Kasumi-1 (cell line): ENCODE measurements at regions not wholly inside any gene's neighbourhood (a gene's known extent, or its start where the extent isn't known, plus 50 kb on each side); places are given as distances from the start of the nearest gene placed in this dataset.
"Not testable (repeated sequence)": the region's sequence is repeated elsewhere in the genome, so short reads cannot be mapped to it uniquely, and the experiment has no call there.

ENCODE experiments used
- DNase-seq, 2 experiments: peaks; one replicate each; lab custom pipeline; 2025; lab: John Stamatoyannopoulos, UW

- DNase-seq = no peak
Measured at GRCh38 chr5:50898966-50899365, 232.5 kb downstream of the PARP8 start.

GRCh38 chr5:50900952-50901510 lies 234.6 kb downstream of the PARP8 start:
- DNase-seq = no peak

- no peak for DNase-seq
Measured at GRCh38 chr5:50903651-50904050, 237.2 kb downstream of the PARP8 start.

DNA sequence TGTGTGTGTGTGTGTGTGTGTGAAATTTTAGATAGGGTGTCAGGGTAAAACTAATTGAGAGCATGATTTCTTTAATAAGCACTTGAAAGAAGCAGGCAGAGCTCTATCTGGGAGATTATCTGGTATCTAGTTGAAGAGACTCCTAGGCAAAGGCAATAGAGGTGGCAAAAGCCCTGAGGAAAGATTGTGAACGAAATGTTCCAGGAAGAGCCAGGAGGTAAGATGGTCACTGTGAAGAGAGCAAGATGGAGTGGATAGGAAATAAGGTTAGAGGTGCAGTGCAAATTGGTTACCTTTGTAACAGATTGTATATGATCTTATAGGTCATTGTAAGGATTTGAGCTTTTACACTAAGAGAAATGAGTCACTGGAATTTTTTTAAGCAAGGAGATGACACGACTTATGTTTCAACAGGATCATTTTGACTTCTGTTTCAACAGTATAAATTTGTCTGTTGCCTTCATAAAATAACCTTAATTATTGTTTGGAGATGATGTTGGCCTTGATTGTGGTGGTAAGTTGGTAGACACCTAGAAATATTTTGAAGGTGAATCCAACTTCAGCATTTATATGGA lies 239.6 kb downstream of the PARP8 start:
- no peak for DNase-seq

GRCh38 chr5:50920160-50920559 lies 253.7 kb downstream of the PARP8 start:
- not testable (repeated sequence) for DNase-seq

- no peak for DNase-seq
Measured at GRCh38 chr5:50921366-50922133, 255.1 kb downstream of the PARP8 start.

- DNase-seq = not testable (repeated sequence)
Measured at GRCh38 chr5:50922134-50922941, 255.9 kb downstream of the PARP8 start.

- DNase-seq = no peak
Measured at GRCh38 chr5:50922942-50923767, 256.7 kb downstream of the PARP8 start.

DNA sequence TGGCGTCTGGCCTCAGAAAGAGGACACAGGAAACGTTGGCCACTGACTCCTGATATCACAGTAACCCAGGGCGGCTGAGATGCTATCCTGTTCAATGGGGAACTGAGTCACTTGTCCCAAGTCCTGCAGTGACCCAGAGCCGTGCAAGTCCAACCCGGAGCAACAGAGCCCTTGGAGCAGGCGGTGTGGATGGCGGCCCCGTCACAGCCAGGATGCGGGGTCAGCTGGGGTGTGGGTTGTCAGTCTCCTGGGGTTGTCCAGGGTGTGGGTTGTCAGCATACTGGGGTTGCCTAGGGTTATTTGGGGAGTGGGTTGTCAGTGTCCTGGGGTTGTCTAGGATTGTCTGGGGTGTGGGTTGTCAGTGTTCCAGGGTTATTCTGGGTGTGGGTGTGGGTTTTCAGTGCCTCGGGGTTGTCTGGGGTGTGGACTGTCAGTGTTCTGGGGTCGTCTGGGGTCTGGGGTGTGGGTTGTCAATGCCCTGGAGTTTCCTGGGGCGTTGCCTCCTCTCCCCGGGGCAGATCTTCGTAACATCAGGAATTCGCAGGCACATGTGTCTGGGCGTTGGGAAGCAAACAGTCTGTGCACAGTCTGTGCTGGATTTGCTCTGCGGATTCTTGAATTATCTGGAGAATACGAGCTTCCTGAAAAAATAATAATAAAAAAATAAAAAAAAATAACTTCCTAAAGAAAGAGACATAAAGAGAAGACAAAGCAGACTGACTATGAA lies 257.5 kb downstream of the PARP8 start:
- DNase-seq = no peak

DNA sequence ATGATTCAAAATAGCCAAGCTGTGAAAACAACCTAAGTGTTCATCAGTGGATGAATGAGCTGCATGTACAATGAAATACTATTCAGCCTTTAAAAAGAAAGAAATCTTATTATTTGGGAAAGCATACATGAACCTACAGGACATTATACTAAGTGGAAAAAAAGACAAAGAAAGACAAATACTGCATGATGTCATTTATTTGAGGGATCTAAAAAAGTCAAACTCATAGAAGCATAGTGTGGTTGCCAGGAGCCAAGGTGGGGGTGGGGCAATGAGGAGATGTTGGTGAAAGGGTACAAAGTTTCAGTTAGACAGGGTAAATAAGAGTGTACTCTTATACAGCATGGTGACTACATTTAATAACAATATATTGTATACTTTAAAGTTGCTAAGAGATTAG lies 261.5 kb downstream of the PARP8 start:
- DNase-seq = no peak

DNA sequence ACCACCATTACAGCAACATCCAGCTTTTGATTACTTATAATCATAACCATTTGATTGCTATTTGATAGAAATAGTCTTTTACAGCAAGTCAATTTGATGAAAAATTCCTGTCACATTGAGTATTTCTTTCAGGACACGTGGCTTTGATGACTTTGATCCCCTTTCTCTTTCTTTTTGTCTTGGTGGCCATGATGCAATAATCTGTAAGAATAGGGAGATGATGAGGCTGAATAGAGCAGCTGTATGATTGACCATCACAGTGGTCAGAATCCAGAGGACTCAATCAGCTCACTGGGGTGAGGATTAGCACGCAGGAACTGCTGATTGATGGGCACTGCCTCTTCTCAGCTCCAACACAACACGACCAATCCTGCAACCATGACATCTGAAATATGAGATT lies 262.7 kb downstream of the PARP8 start:
- no peak for DNase-seq

DNA sequence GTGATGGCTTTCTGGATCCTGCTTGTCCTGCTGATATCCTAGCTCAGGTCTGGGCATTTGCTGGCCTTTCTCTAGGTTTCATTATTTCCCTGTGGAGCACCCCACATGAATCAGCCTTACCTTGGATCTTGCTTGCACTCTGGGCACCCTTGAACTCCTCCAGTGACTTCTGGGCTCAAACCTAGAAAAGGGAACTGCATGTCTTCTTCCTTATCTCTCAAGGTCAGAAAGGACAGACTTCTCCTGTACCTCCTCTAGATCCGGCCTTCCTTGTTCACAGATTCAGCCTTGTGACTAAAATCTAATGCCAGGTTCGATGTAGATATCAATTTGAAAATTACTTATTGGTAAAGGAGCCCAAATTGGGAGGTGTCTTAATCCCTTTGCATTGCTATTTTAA lies 267.9 kb downstream of the PARP8 start:
- DNase-seq = no peak

- no peak for DNase-seq
Measured at GRCh38 chr5:50945139-50945538, 278.7 kb downstream of the PARP8 start.

DNA sequence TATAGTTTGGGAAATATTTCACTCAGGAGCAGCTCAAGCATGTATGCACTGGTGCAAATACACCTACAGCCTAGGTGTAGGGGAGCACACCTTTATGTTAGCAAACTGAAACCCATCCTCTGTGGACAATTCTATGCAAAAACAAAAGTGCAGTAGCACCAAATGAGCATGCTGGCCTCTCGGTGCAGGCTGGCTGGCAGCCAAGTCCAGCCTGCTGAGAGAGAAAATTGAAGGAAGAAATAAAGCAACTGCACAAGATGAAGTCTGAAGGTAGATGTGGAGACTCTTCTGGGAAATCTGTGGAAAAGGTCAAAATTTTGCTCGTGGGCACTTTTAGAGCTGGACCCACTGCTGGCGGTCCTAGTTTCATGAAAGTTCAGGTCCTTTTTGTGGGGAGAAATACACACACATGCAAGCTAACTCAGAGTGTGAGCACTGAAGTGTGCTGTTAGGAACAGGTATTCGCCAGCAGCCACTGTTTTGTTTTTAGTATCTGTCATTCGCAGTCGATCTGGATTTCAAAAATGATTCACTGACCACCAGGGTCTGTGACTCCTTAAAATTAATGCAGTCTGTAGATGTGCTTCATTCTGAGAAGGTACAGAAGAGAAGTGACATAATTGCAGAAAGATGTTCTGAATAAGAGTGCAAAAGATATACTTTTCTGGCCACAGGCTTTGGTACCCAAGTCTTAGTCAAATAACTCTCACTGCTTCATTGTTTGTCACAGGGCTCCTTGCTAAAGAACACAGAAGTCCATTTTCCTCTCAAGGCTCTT lies 281.7 kb downstream of the PARP8 start:
- DNase-seq = no peak

GRCh38 chr5:50953290-50953689 lies 286.9 kb downstream of the PARP8 start:
- no peak for DNase-seq

DNA sequence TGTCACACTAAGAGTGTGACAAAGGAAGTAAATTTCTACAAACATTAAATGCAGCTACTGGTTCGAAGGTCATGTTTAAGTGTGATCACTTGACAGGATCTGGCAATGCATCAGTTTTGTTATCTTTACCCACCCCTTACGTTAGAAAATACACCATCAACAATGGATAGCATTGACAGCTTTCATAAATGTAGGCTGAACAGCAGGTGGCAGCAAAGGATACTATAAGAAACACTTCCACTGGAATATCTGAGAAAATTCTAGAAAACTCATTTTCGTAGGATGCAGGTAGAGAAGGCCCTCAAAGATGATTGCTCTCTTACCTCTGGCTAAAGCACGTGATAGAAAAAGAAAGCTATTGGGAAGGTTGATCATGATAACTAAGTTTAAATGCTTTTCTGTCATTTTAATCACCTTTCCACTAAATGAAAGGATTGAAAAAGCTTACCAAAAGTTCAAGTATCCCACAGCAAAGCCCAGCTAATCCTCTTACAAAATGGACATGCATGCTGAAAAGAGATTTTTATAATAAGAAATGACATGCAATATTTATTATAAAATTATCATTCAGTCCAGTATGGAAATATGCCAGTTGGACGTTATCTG lies 292.5 kb downstream of the PARP8 start:
- peak; percentile 57 to 59 for DNase-seq

DNA sequence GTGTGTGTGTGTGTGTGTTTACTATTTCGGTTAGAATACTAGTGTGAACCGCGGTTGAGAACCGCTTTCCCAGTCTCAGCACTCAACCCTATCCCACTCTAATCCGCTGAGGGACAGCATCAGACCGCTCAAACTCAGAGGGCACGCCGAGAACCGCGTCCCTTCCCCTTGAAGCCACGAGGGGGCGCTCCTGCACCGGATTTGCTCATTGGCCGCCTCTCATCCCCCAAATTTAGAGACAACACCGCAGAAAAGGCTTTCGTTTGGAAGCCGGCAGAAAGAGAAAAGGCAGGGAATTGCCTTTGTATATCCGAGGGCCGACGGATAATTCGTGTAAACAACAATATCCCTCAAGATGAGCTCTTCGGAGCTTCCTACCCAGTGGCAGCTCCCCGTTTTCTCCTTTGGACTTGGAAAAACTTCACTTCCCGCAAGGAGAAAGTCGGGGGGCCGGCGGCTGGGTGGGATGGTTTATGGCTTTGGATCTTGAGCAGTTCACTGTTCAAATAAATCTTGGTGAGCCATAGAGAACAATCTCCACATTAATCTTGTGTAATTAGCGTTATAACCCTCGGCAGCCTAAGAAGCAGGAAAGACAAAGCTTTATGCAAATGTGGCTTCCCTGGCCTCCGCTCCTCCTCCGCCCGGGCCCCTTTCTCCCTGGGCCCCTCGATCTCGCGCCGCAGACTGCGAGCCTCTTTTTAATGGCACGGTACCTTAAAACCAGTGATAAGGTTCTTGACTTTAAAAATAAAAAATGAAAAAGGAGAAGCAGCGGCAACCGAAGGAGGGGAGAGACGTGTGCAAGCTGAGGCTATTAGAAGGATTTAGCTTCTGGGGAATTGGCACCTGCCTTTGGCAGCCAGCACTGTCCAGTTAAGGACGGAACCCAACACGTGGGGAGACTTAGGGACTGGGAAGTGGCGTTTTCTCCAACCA lies 296.8 kb downstream of the PARP8 start:
- DNase-seq = peak; percentile 87 to 90

GRCh38 chr5:50963971-50964745 lies 297.7 kb downstream of the PARP8 start:
- no peak for DNase-seq
